Mesendoderm (in vitro differentiated cells): ENCODE measurements at regions not wholly inside any gene's neighbourhood (a gene's known extent, or its start where the extent isn't known, plus 50 kb on each side); places are given as distances from the start of the nearest gene placed in this dataset.
"Not testable (repeated sequence)": the region's sequence is repeated elsewhere in the genome, so short reads cannot be mapped to it uniquely, and the experiment has no call there.

ENCODE experiments used
- DNase-seq: peaks from one replicate; pipeline ENCODE4 v3.0.0; 2013
- H2AK5ac ChIP-seq: 2 replicates; pipeline ENCODE4 v1.6.1; 2013; ENCODE audit warnings: low read length, inconsistent platforms
- H2BK120ac ChIP-seq: 2 replicates; pipeline ENCODE4 v1.6.1; 2013; ENCODE audit warnings: low read depth, mild to moderate bottlenecking, low read length, moderate library complexity, mixed read lengths
- H2BK15ac ChIP-seq: replicated peaks from 2 replicates; pipeline ENCODE4 v1.6.1; 2013; ENCODE audit warnings: low read depth, mild to moderate bottlenecking, moderate library complexity
- H2BK5ac ChIP-seq: 2 replicates; pipeline ENCODE4 v1.6.1; 2013; ENCODE audit warnings: low read length, inconsistent platforms
- H3K18ac ChIP-seq: 2 replicates; pipeline ENCODE4 v1.6.1; 2013; ENCODE audit warnings: mild to moderate bottlenecking, low read length, mixed read lengths
- H3K23ac ChIP-seq: one replicate; pipeline ENCODE4 v1.6.1; 2013; ENCODE audit warnings: low read length
- H3K27ac ChIP-seq: 2 replicates; pipeline ENCODE4 v1.5.1; 2013; ENCODE audit warnings: low read depth, mild to moderate bottlenecking, inconsistent platforms, low read length, moderate library complexity
- H3K27me3 ChIP-seq: 2 replicates; pipeline ENCODE4 v1.6.1; 2013; ENCODE audit warnings: low read length, control low read depth, mild to moderate bottlenecking, inconsistent platforms; ENCODE audit not compliant: insufficient read depth, poor library complexity
- H3K36me3 ChIP-seq: 2 replicates; pipeline ENCODE4 v1.6.1; 2013; ENCODE audit warnings: low read length, inconsistent platforms; ENCODE audit not compliant: control insufficient read depth, insufficient read depth
- H3K4ac ChIP-seq: one replicate; pipeline ENCODE4 v1.6.1; 2013; ENCODE audit warnings: low read depth, mild to moderate bottlenecking, low read length, moderate library complexity
- H3K4me1 ChIP-seq: 2 replicates; pipeline ENCODE4 v1.6.1; 2013; ENCODE audit warnings: low read depth, low read length, inconsistent platforms; ENCODE audit not compliant: control insufficient read depth
- H3K4me2 ChIP-seq: 2 replicates; pipeline ENCODE4 v1.6.1; 2013; ENCODE audit warnings: low read length
- H3K4me3 ChIP-seq: 2 replicates; pipeline ENCODE4 v1.5.1; 2013; ENCODE audit warnings: mild to moderate bottlenecking, low read length
- H3K56ac ChIP-seq: one replicate; pipeline ENCODE4 v1.6.1; 2013; ENCODE audit warnings: low read length
- H3K79me1 ChIP-seq: 2 replicates; pipeline ENCODE4 v1.6.1; 2013; ENCODE audit warnings: low read length, inconsistent platforms
- H3K79me2 ChIP-seq: 2 replicates; pipeline ENCODE4 v1.6.1; 2013; ENCODE audit warnings: mild to moderate bottlenecking, low read length; ENCODE audit not compliant: control insufficient read depth, insufficient read depth
- H3K9ac ChIP-seq: 2 replicates; pipeline ENCODE4 v1.6.1; 2013; ENCODE audit warnings: low read length, inconsistent platforms
- H4K5ac ChIP-seq: one replicate; pipeline ENCODE4 v1.6.1; 2013; ENCODE audit warnings: low read length
- H4K8ac ChIP-seq: one replicate; pipeline ENCODE4 v1.6.1; 2013; ENCODE audit warnings: low read depth, mild to moderate bottlenecking, control low read depth, low read length, moderate library complexity
- WGBS: extraction: QIAGEN DNeasy Blood & Tissue Kit; methylation state at CpG from one replicate; pipeline ENCODE4 v1.1.7; 2013; ENCODE audit warnings: low lambda C conversion rate, missing lambda C conversion rate; ENCODE audit not compliant: insufficient coverage; ENCODE audit errors: extremely low coverage; 5-methylcytosine and 5-hydroxymethylcytosine counted together

GRCh38 chr7:80303315-80303714 is 168.7 kb downstream of the GNAI1 start:
- Histone ChIP-seq H3K27me3 (no peaks in the 10 kb centered on the region), H4K8ac (no peak overlapping the region)
- WGBS: 100% methylated on average over 1 of the region's 2 CpGs

GRCh38 chr7:80302636-80303035 is 168.0 kb downstream of the GNAI1 start:
- no peak overlapping the region for H3K9ac ChIP-seq
- no peak overlapping the region for H4K8ac ChIP-seq
- no peak overlapping the region for H2BK15ac ChIP-seq
- no peak overlapping the region for H3K56ac ChIP-seq
- H3K4me3 ChIP-seq: no peak overlapping the region
- no peaks in the 10 kb centered on the region for H3K36me3 ChIP-seq
- H3K79me2 ChIP-seq: no peaks in the 10 kb centered on the region
- no peak overlapping the region for H3K4ac ChIP-seq
- H4K5ac ChIP-seq: no peak overlapping the region
- no peaks in the 10 kb centered on the region for H3K4me1 ChIP-seq
- H3K79me1 ChIP-seq: no peaks in the 10 kb centered on the region
- no peak overlapping the region for H2BK120ac ChIP-seq
- H3K27me3 ChIP-seq: no peaks in the 10 kb centered on the region
- no peak overlapping the region for H3K18ac ChIP-seq
- no peak overlapping the region for H2BK5ac ChIP-seq
- no peak overlapping the region for H2AK5ac ChIP-seq
- no peak overlapping the region for H3K23ac ChIP-seq
- no peak for DNase-seq
- WGBS: no CpG with 5 or more reads among the region's 2 CpGs
- no peak overlapping the region for H3K27ac ChIP-seq
- H3K4me2 ChIP-seq: no peak overlapping the region

More at GRCh38 chr7:80303315-80303714, 168.7 kb downstream of the GNAI1 start:
- Histone ChIP-seq H2AK5ac (no peak overlapping the region), H3K9ac (no peak overlapping the region), H3K4me1 (no peaks in the 10 kb centered on the region), H3K36me3 (no peaks in the 10 kb centered on the region), H2BK120ac (no peak overlapping the region), H3K27ac (no peak overlapping the region), H3K4ac (no peak overlapping the region), H3K4me3 (no peak overlapping the region), H4K5ac (no peak overlapping the region), H3K79me1 (no peaks in the 10 kb centered on the region), H3K79me2 (no peaks in the 10 kb centered on the region), H2BK5ac (no peak overlapping the region), H3K56ac (no peak overlapping the region), H2BK15ac (no peak overlapping the region), H3K4me2 (no peak overlapping the region), H3K23ac (no peak overlapping the region), H3K18ac (no peak overlapping the region)
- no peak for DNase-seq

DNA sequence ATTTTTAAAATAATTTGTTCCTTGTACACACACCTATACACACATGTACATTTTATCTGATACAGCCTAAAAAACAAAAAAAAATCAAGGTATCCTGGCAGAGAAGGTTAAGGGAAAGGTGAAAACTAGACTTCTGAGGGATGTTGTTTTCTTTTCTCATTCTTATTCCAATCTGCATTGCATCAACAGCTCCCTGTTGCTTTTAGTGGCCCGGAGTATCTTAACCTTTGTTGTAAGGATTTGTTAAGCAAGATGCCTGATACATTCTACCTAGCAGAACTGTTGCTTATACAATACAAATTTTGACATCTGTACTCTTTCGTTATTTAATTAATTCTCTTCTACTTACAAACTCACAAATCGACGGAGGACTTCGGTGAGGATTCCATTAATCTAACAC is 167.4 kb downstream of the GNAI1 start:
- DNase-seq: no peak
- H3K9ac ChIP-seq: no peak overlapping the region

DNA sequence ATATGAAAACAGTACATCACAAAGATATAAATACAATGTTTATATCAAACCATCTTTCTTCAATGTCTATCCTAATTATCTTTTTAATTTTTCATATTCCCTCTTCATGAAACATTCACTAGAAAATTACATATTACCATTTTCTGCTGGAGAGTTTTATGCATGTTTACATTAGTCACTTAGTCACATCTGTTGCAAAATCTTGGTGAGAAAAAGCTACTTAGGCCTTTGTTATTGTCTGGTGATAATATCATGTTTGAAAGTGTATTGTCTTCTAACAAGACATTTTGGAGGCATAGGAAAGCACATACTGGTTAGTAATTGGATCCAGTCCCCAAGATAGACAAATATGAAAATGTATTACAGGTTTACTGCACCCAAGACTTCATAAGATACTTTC is 163.6 kb downstream of the GNAI1 start:
- no peak overlapping the region for H2BK15ac ChIP-seq

More for the DNA sequence above, 167.4 kb downstream of the GNAI1 start:
- H3K4me3 ChIP-seq: no peak overlapping the region
- H2BK120ac ChIP-seq: no peak overlapping the region
- no peaks in the 10 kb centered on the region for H3K4me1 ChIP-seq
- H3K27ac ChIP-seq: no peak overlapping the region
- H4K5ac ChIP-seq: no peak overlapping the region
- no peak overlapping the region for H3K4ac ChIP-seq
- no peak overlapping the region for H3K56ac ChIP-seq
- no peak overlapping the region for H3K4me2 ChIP-seq
- H2AK5ac ChIP-seq: no peak overlapping the region
- H4K8ac ChIP-seq: no peak overlapping the region
- no peak overlapping the region for H3K18ac ChIP-seq
- H2BK5ac ChIP-seq: no peak overlapping the region
- no peaks in the 10 kb centered on the region for H3K36me3 ChIP-seq
- H3K79me2 ChIP-seq: no peaks in the 10 kb centered on the region
- H3K27me3 ChIP-seq: no peaks in the 10 kb centered on the region
- no peak overlapping the region for H3K23ac ChIP-seq
- H3K79me1 ChIP-seq: no peaks in the 10 kb centered on the region
- 100% methylated on average over 1 of the region's 5 CpGs for WGBS
- H2BK15ac ChIP-seq: no peak overlapping the region

DNA sequence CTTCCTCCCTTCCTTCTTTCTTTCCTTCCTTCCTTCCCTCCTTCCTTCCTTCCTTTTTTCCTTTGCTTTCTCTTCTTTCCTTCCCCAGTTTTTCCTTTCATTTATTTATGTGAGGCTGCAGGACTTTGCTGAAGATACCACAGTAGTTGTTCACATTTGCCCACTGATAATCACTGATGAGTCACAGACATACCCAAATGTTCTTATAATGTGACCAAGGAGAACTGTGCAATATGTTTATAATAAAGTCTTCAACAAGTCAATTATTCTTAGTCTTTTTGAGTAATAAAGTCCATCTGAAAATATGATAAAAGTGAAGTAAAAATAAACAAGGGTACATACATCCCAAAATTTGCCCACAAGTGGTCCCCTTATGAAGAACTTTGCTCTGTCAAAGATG is 159.7 kb downstream of the GNAI1 start:
- Histone ChIP-seq H3K4ac (no peak overlapping the region), H3K79me2 (no peaks in the 10 kb centered on the region), H3K4me3 (no peak overlapping the region), H4K8ac (no peak overlapping the region), H2BK15ac (no peak overlapping the region), H3K18ac (no peak overlapping the region), H3K4me1 (no peaks in the 10 kb centered on the region), H3K27ac (no peak overlapping the region), H3K56ac (no peak overlapping the region), H3K79me1 (no peaks in the 10 kb centered on the region), H4K5ac (no peak overlapping the region), H3K36me3 (no peaks in the 10 kb centered on the region), H3K27me3 (no peaks in the 10 kb centered on the region), H3K9ac (no peak overlapping the region), H2BK120ac (no peak overlapping the region), H2BK5ac (no peak overlapping the region), H3K4me2 (no peak overlapping the region), H2AK5ac (no peak overlapping the region), H3K23ac (no peak overlapping the region)
- DNase-seq: no peak

More for the DNA sequence above, 163.6 kb downstream of the GNAI1 start:
- no peak overlapping the region for H4K8ac ChIP-seq
- H3K18ac ChIP-seq: no peak overlapping the region
- H3K27ac ChIP-seq: no peak overlapping the region
- no peak overlapping the region for H2BK120ac ChIP-seq
- no peak overlapping the region for H4K5ac ChIP-seq
- DNase-seq: no peak
- H3K79me1 ChIP-seq: no peaks in the 10 kb centered on the region
- H3K9ac ChIP-seq: no peak overlapping the region
- no peak overlapping the region for H3K56ac ChIP-seq
- no peaks in the 10 kb centered on the region for H3K27me3 ChIP-seq
- no peaks in the 10 kb centered on the region for H3K4me1 ChIP-seq
- H3K79me2 ChIP-seq: no peaks in the 10 kb centered on the region
- no peak overlapping the region for H3K23ac ChIP-seq
- H3K4me2 ChIP-seq: no peak overlapping the region
- no peak overlapping the region for H3K4me3 ChIP-seq
- H3K4ac ChIP-seq: no peak overlapping the region
- H3K36me3 ChIP-seq: no peaks in the 10 kb centered on the region
- H2AK5ac ChIP-seq: no peak overlapping the region
- no peak overlapping the region for H2BK5ac ChIP-seq

GRCh38 chr7:80292634-80293033 is 158.0 kb downstream of the GNAI1 start:
- H2AK5ac ChIP-seq, H3K18ac ChIP-seq, H3K79me2 ChIP-seq, H3K27me3 ChIP-seq, H3K4ac ChIP-seq, H3K4me2 ChIP-seq, H3K36me3 ChIP-seq, H3K23ac ChIP-seq, H3K4me1 ChIP-seq, H3K27ac ChIP-seq, H3K79me1 ChIP-seq, H3K9ac ChIP-seq, H2BK5ac ChIP-seq, H4K5ac ChIP-seq, H4K8ac ChIP-seq, H3K4me3 ChIP-seq, H2BK120ac ChIP-seq, H3K56ac ChIP-seq, DNase-seq, H2BK15ac ChIP-seq: not testable (repeated sequence)
- no CpG with 5 or more reads among the region's 3 CpGs for WGBS
